ENCODE measurements at regions not wholly inside any gene's neighbourhood (a gene's known extent, or its start where the extent isn't known, plus 50 kb on each side); places are given as distances from the start of the nearest gene placed in this dataset.

GRCh38 chr14:98200601-98201000 lies 1071.4 kb downstream of the BCL11B start:
- Histone ChIP-seq H4K20me1 (ENCODE audit: insufficient read depth, low read length) (no peaks in the 10 kb centered on the region), H3K27ac (ENCODE audit: low read depth, low read length) (no peak overlapping the region), H3K36me3 (ENCODE audit: insufficient read depth, low read length) (no peaks in the 10 kb centered on the region), H3K4me3 (ENCODE audit: insufficient read depth, low read depth, low read length) (no peak overlapping the region), H3K4me1 (ENCODE audit: insufficient read depth, low read length) (no peaks in the 10 kb centered on the region), H3K9me3 (ENCODE audit: insufficient read depth, low read depth, low read length) (no peaks in the 10 kb centered on the region), H2AFZ (ENCODE audit: low read depth, low read length) (no peak overlapping the region), H3K79me2 (ENCODE audit: insufficient read depth, low read length) (no peaks in the 10 kb centered on the region), H3K4me2 (ENCODE audit: low read length) (no peak overlapping the region), H3K27me3 (ENCODE audit: insufficient read depth, low read length) (peaks cover 2% of the 10 kb centered on the region), H3K9ac (ENCODE audit: low read length) (no peak overlapping the region)
- no peak overlapping the region for H3K27ac Mint-ChIP-seq (ENCODE audit: unreplicated experiment)
- no peak for FAIRE-seq
- DNase-seq (ENCODE audit: low read depth), result no peak
- H3K36me3 Mint-ChIP-seq (ENCODE audit: low read depth, unreplicated experiment), result no peaks in the 10 kb centered on the region
- peaks cover 7% of the 10 kb centered on the region for H3K4me1 Mint-ChIP-seq (ENCODE audit: low read depth, unreplicated experiment)
- peaks cover 55% of the 10 kb centered on the region for H3K27me3 Mint-ChIP-seq (ENCODE audit: low read depth, unreplicated experiment)
- no peaks in the 10 kb centered on the region for H3K9me3 Mint-ChIP-seq (ENCODE audit: unreplicated experiment)
- H3K4me3 Mint-ChIP-seq (ENCODE audit: unreplicated experiment), result no peak overlapping the region
- TF ChIP-seq CTCF (IDR thresholded peaks at IDR 0.05; ENCODE audit: insufficient read depth, low read depth, low read length) (no peak), EZH2 (IDR thresholded peaks at IDR 0.05; ENCODE audit: insufficient read depth, low read length) (no peak)

GRCh38 chr14:98203421-98203820 lies 1068.6 kb downstream of the BCL11B start:
- no peak for FAIRE-seq
- Histone ChIP-seq H3K36me3 (ENCODE audit: insufficient read depth, low read length) (no peaks in the 10 kb centered on the region), H4K20me1 (ENCODE audit: insufficient read depth, low read length) (no peaks in the 10 kb centered on the region), H3K9ac (ENCODE audit: low read length) (no peak overlapping the region), H2AFZ (ENCODE audit: low read depth, low read length) (no peak overlapping the region), H3K4me1 (ENCODE audit: insufficient read depth, low read length) (no peaks in the 10 kb centered on the region), H3K27ac (ENCODE audit: low read depth, low read length) (no peak overlapping the region), H3K4me3 (ENCODE audit: insufficient read depth, low read depth, low read length) (no peak overlapping the region), H3K79me2 (ENCODE audit: insufficient read depth, low read length) (no peaks in the 10 kb centered on the region), H3K27me3 (ENCODE audit: insufficient read depth, low read length) (peaks cover 2% of the 10 kb centered on the region), H3K4me2 (ENCODE audit: low read length) (no peak overlapping the region), H3K9me3 (ENCODE audit: insufficient read depth, low read depth, low read length) (no peaks in the 10 kb centered on the region)
- Mint-ChIP-seq H3K27ac (ENCODE audit: unreplicated experiment) (no peak overlapping the region), H3K27me3 (ENCODE audit: low read depth, unreplicated experiment) (peaks cover 69% of the 10 kb centered on the region), H3K4me1 (ENCODE audit: low read depth, unreplicated experiment) (no peaks in the 10 kb centered on the region), H3K36me3 (ENCODE audit: low read depth, unreplicated experiment) (no peaks in the 10 kb centered on the region), H3K4me3 (ENCODE audit: unreplicated experiment) (no peak overlapping the region), H3K9me3 (ENCODE audit: unreplicated experiment) (peaks cover 2% of the 10 kb centered on the region)
- no peak for DNase-seq (ENCODE audit: low read depth)
- no peak for TF ChIP-seq EZH2 (IDR thresholded peaks at IDR 0.05; ENCODE audit: insufficient read depth, low read length)

GRCh38 chr14:98204139-98204538 lies 1067.9 kb downstream of the BCL11B start:
- no peaks in the 10 kb centered on the region for H4K20me1 ChIP-seq (ENCODE audit: insufficient read depth, low read length)
- Mint-ChIP-seq H3K4me1 (ENCODE audit: low read depth, unreplicated experiment) (no peaks in the 10 kb centered on the region), H3K9me3 (ENCODE audit: unreplicated experiment) (peaks cover 2% of the 10 kb centered on the region), H3K36me3 (ENCODE audit: low read depth, unreplicated experiment) (no peaks in the 10 kb centered on the region), H3K4me3 (ENCODE audit: unreplicated experiment) (no peak overlapping the region), H3K27ac (ENCODE audit: unreplicated experiment) (no peak overlapping the region), H3K27me3 (ENCODE audit: low read depth, unreplicated experiment) (peaks cover 70% of the 10 kb centered on the region)
- TF ChIP-seq CTCF (IDR thresholded peaks at IDR 0.05; ENCODE audit: insufficient read depth, low read depth, low read length) (no peak), EZH2 (IDR thresholded peaks at IDR 0.05; ENCODE audit: insufficient read depth, low read length) (no peak)
- H3K4me1 ChIP-seq (ENCODE audit: insufficient read depth, low read length), result no peaks in the 10 kb centered on the region
- no peak overlapping the region for H3K27ac ChIP-seq (ENCODE audit: low read depth, low read length)
- no peaks in the 10 kb centered on the region for H3K9me3 ChIP-seq (ENCODE audit: insufficient read depth, low read depth, low read length)
- peaks cover 2% of the 10 kb centered on the region for H3K27me3 ChIP-seq (ENCODE audit: insufficient read depth, low read length)
- H3K79me2 ChIP-seq (ENCODE audit: insufficient read depth, low read length), result no peaks in the 10 kb centered on the region
- DNase-seq (ENCODE audit: low read depth), result no peak
- no peak overlapping the region for H3K9ac ChIP-seq (ENCODE audit: low read length)
- no peak for FAIRE-seq
- H3K4me3 ChIP-seq (ENCODE audit: insufficient read depth, low read depth, low read length), result no peak overlapping the region
- no peak overlapping the region for H2AFZ ChIP-seq (ENCODE audit: low read depth, low read length)
- no peaks in the 10 kb centered on the region for H3K36me3 ChIP-seq (ENCODE audit: insufficient read depth, low read length)
- no peak overlapping the region for H3K4me2 ChIP-seq (ENCODE audit: low read length)

Data from astrocyte (in vitro differentiated cells and primary cell).